A549 (cell line): ENCODE measurements at regions not wholly inside any gene's neighbourhood (a gene's known extent, or its start where the extent isn't known, plus 50 kb on each side); places are given as distances from the start of the nearest gene placed in this dataset.

Experiments used
- CTCF ChIP-seq: fragments of >200 bp; sonication (Bioruptor Twin); formaldehyde crosslinking; IDR thresholded peaks from 3 replicates; pipeline ENCODE4 v1.5.1; 2016
- MAFK ChIP-seq: fragments of 450-650 bp; IDR thresholded peaks from 2 replicates; pipeline ENCODE4 v1.6.1; 2014; ENCODE audit not compliant: partially characterized antibody
- RCOR1 ChIP-seq: fragments of 150-350 bp; IDR thresholded peaks from 2 replicates; pipeline ENCODE4 v1.6.1; 2014; ENCODE audit warnings: antibody characterized with exemption, low read length, low read depth

- no peak for TF ChIP-seq CTCF
- no peak for TF ChIP-seq MAFK
- TF ChIP-seq RCOR1: no peak
Observed at GRCh38 chr6:71496722-71497033, 208.1 kb downstream of the OGFRL1 start.
